IMR-90 (cell line): ENCODE measurements at regions not wholly inside any gene's neighbourhood (a gene's known extent, or its start where the extent isn't known, plus 50 kb on each side); places are given as distances from the start of the nearest gene placed in this dataset.
A peak's percentile ranks its signal among the peaks of the same experiment; 100 is the strongest.

Experiments
- ATAC-seq: fragments of 200-7000 bp; cut with Tn5 transposase; 2 replicates; pipeline ENCODE4 v1.9.1; 2020; ENCODE audit warnings: low read depth, mild to moderate bottlenecking, moderate library complexity
- BruUV-seq: library from RNA; stranded (reverse); fragments of 400-500 nt; replicated peaks from 2 replicates; lab custom pipeline; 2021; lab: Mats Ljungman, UMichigan
- CTCF ChIA-PET: fragments of 300-600 bp; formaldehyde crosslinking; extraction: SDS; loops from one replicate; lab custom pipeline; 2021; ENCODE audit warnings: antibody characterized with exemption; lab: Yijun Ruan, JAX
- POLR2A ChIA-PET: fragments of 300-600 bp; sonication (Branson Sonifier 250); formaldehyde crosslinking; loops from one replicate; lab custom pipeline; 2022; ENCODE audit warnings: antibody characterized with exemption; ENCODE audit not compliant: unreplicated experiment; lab: Charles Lee
- DNase-seq: peaks from one replicate; pipeline ENCODE4 v3.0.0; 2013
- H2AFZ ChIP-seq: replicated peaks from 2 replicates; pipeline ENCODE3; 2013; ENCODE audit warnings: low read length, mild to moderate bottlenecking; ENCODE audit not compliant: poor library complexity
- H2AK5ac ChIP-seq: 2 replicates; pipeline ENCODE4 v1.6.1; 2013; ENCODE audit warnings: low read depth, low read length, inconsistent platforms
- H2AK9ac ChIP-seq: replicated peaks from 2 replicates; pipeline ENCODE3; 2013; ENCODE audit warnings: mild to moderate bottlenecking, low read depth, low read length, moderate library complexity; ENCODE audit not compliant: poor library complexity
- H2BK120ac ChIP-seq: 2 replicates; pipeline ENCODE4 v1.6.1; 2013; ENCODE audit warnings: low read depth, low read length, inconsistent platforms
- H2BK15ac ChIP-seq: 3 replicates; pipeline ENCODE4 v1.6.1; 2013; ENCODE audit warnings: low read depth, low read length, inconsistent platforms
- H2BK20ac ChIP-seq: 2 replicates; pipeline ENCODE4 v1.6.1; 2013; ENCODE audit warnings: low read depth, mild to moderate bottlenecking, inconsistent platforms, low read length, moderate library complexity
- H2BK5ac ChIP-seq: 2 replicates; pipeline ENCODE4 v1.6.1; 2013; ENCODE audit warnings: mild to moderate bottlenecking, low read depth, low read length, inconsistent platforms; ENCODE audit not compliant: poor library complexity, severe bottlenecking
- H3K14ac ChIP-seq: replicated peaks from 2 replicates; pipeline ENCODE4 v1.6.1; 2013; ENCODE audit warnings: low read depth, low read length, inconsistent platforms
- H3K18ac ChIP-seq: 2 replicates; pipeline ENCODE4 v1.6.1; 2013; ENCODE audit warnings: low read depth, low read length, control low read depth
- H3K23ac ChIP-seq: 2 replicates; pipeline ENCODE4 v1.6.1; 2013; ENCODE audit warnings: low read depth, low read length, inconsistent platforms
- H3K27ac ChIP-seq: 2 replicates; pipeline ENCODE4 v1.5.1; 2013; ENCODE audit warnings: mild to moderate bottlenecking, control low read depth, low read length; ENCODE audit not compliant: insufficient read depth
- H3K27me3 ChIP-seq: 2 replicates; pipeline ENCODE4 v1.6.1; 2013; ENCODE audit warnings: low read length; ENCODE audit not compliant: control insufficient read depth, insufficient read depth
- H3K36me3 ChIP-seq: 2 replicates; pipeline ENCODE4 v1.6.1; 2013; ENCODE audit warnings: low read length, mixed read lengths; ENCODE audit not compliant: control insufficient read depth, insufficient read depth
- H3K4ac ChIP-seq: 2 replicates; pipeline ENCODE4 v1.6.1; 2013; ENCODE audit warnings: low read depth, low read length, inconsistent platforms
- H3K4me1 ChIP-seq: 2 replicates; pipeline ENCODE4 v1.6.1; 2013; ENCODE audit warnings: low read length, mixed read lengths; ENCODE audit not compliant: control insufficient read depth, insufficient read depth
- H3K4me2 ChIP-seq: 2 replicates; pipeline ENCODE4 v1.6.1; 2013; ENCODE audit warnings: low read depth, mild to moderate bottlenecking, control low read depth, low read length, moderate library complexity
- H3K4me3 ChIP-seq: 2 replicates; pipeline ENCODE4 v1.5.1; 2013; ENCODE audit warnings: low read depth, mild to moderate bottlenecking, control low read depth, low read length, moderate library complexity; ENCODE audit not compliant: insufficient read depth
- H3K56ac ChIP-seq: 2 replicates; pipeline ENCODE4 v1.6.1; 2013; ENCODE audit warnings: low read length, inconsistent platforms; ENCODE audit not compliant: insufficient read depth; ENCODE audit errors: extremely low read depth
- H3K79me1 ChIP-seq, 2 experiments: 2 replicates each; pipeline ENCODE4 v1.6.1; 2013; ENCODE audit warnings: low read length in 2 of 2, inconsistent platforms in 1 of 2, low read depth in 1 of 2
- H3K9ac ChIP-seq: 2 replicates; pipeline ENCODE4 v1.6.1; 2013; ENCODE audit warnings: low read depth, low read length, control low read depth
- H3K9me1 ChIP-seq: 2 replicates; pipeline ENCODE4 v1.6.1; 2013; ENCODE audit warnings: low read length, inconsistent platforms; ENCODE audit not compliant: insufficient read depth
- H3K9me3 ChIP-seq: 2 replicates; pipeline ENCODE4 v1.6.1; 2013; ENCODE audit warnings: low read length; ENCODE audit not compliant: control insufficient read depth, insufficient read depth
- H4K20me1 ChIP-seq: 2 replicates; pipeline ENCODE4 v1.6.1; 2013; ENCODE audit warnings: low read length, inconsistent platforms; ENCODE audit not compliant: insufficient read depth
- H4K5ac ChIP-seq: 2 replicates; pipeline ENCODE4 v1.6.1; 2013; ENCODE audit warnings: mild to moderate bottlenecking, low read depth, low read length, control low read depth
- H4K8ac ChIP-seq, 2 experiments: 2 replicates each; pipeline ENCODE4 v1.6.1; 2013; ENCODE audit warnings: low read depth in 2 of 2, low read length in 2 of 2, control low read depth in 1 of 2, inconsistent platforms in 1 of 2
- H4K91ac ChIP-seq: 2 replicates; pipeline ENCODE4 v1.6.1; 2013; ENCODE audit warnings: low read depth, low read length, inconsistent platforms; ENCODE audit not compliant: insufficient read depth
- FOS ChIP-seq: fragments of 150-350 bp; IDR thresholded peaks from 2 replicates; pipeline ENCODE4 v1.6.1; 2016; ENCODE audit warnings: low read depth, low read length
- MAFK ChIP-seq: IDR thresholded peaks from 2 replicates; pipeline ENCODE4 v1.6.1; 2012; ENCODE audit warnings: low read depth, low read length, improper control_type of control experiment
- SMC3 ChIP-seq: fragments of 150-350 bp; IDR thresholded peaks from 2 replicates; pipeline ENCODE4 v1.6.1; 2016; ENCODE audit warnings: low read depth, mild to moderate bottlenecking, antibody characterized with exemption, low read length, moderate library complexity
- WGBS, 2 experiments: methylation state at CpG; one replicate each; pipeline versions ENCODE4 v1.1.5 to v1.1.7; 2013; ENCODE audit warnings: missing lambda C conversion rate in 2 of 2; ENCODE audit not compliant: insufficient read length in 1 of 2; ENCODE audit errors: extremely low coverage in 2 of 2; 5-methylcytosine and 5-hydroxymethylcytosine counted together
- dilution Hi-C: fragments of 300-500 bp; cut with HindIII; formaldehyde crosslinking; loops from one replicate; pipeline ENCODE4 v1.14.3; 2018; ENCODE audit warnings: low sequenced_read_pairs; ENCODE audit not compliant: unreplicated experiment
- in situ Hi-C: fragments of 300-500 bp; cut with MboI; formaldehyde crosslinking; loops from 3 replicates; pipeline ENCODE4 v1.14.3; 2019; ENCODE audit warnings: low sequenced_read_pairs, inconsistent platforms, mixed read lengths
- intact Hi-C: fragments of 100-400 bp; cut with micrococcal nuclease; formaldehyde crosslinking; loops from 2 replicates; pipeline ENCODE4 v1.10.0; 2022

- H3K18ac ChIP-seq, result no peak overlapping the region
- no peak overlapping the region for H4K91ac ChIP-seq
- in situ Hi-C loops, result no loop called here
- no peaks in the 10 kb centered on the region for H3K4me1 ChIP-seq
- no peak overlapping the region for H3K4me2 ChIP-seq
- no peak overlapping the region for H2AK5ac ChIP-seq
- H2BK5ac ChIP-seq, result no peak overlapping the region
- CTCF ChIA-PET, result no interaction called here
- H2BK15ac ChIP-seq, result no peak overlapping the region
- no peaks in the 10 kb centered on the region; the same call in 1 of the 2 replicates for H3K27me3 ChIP-seq
- no peak overlapping the region for H2BK20ac ChIP-seq
- H3K23ac ChIP-seq, result no peak overlapping the region
- TF ChIP-seq FOS (no peak), SMC3 (no peak), MAFK (peak; percentile 86)
- H3K4me3 ChIP-seq, result no peak overlapping the region
- no peaks in the 10 kb centered on the region for H3K9me3 ChIP-seq
- H2BK120ac ChIP-seq, result no peak overlapping the region
- H3K36me3 ChIP-seq, result no peaks in the 10 kb centered on the region
- dilution Hi-C loops, result no loop called here
- no peak overlapping the region for H3K4ac ChIP-seq
- H3K9ac ChIP-seq, result no peak overlapping the region
- H3K14ac ChIP-seq, result no peak overlapping the region
- ATAC-seq, result no peak
- no peaks in the 10 kb centered on the region for H3K9me1 ChIP-seq
- H3K56ac ChIP-seq, result no peak overlapping the region
- DNase-seq, result no peak
- intact Hi-C loops, result no loop called here
- H4K20me1 ChIP-seq, result no peaks in the 10 kb centered on the region
- H2AFZ ChIP-seq, result no peak overlapping the region
- POLR2A ChIA-PET, result no interaction called here
- H2AK9ac ChIP-seq, result no peak overlapping the region
- no TSS peak for BruUV-seq
- H4K5ac ChIP-seq, result no peak overlapping the region
- no peak overlapping the region for H3K27ac ChIP-seq
- no peak overlapping the region for H4K8ac ChIP-seq
- 53 to 100% methylated on average over 2 of the region's 3 CpGs for WGBS, 2 experiments
- H3K79me1 ChIP-seq, result no peaks in the 10 kb centered on the region
Observed at GRCh38 chrX:130502016-130502570, 100.3 kb downstream of the RBMX2 start.
